GM10266 (cell line): ENCODE measurements at regions not wholly inside any gene's neighbourhood (a gene's known extent, or its start where the extent isn't known, plus 50 kb on each side); places are given as distances from the start of the nearest gene placed in this dataset.

Experiments
- DNase-seq: peaks from one replicate; pipeline ENCODE4 v3.0.0; 2012; ENCODE audit errors: extremely low spot score
- CTCF ChIP-seq: IDR thresholded peaks from 2 replicates; pipeline ENCODE4 v1.5.1; 2012; ENCODE audit warnings: mild to moderate bottlenecking, low read depth; ENCODE audit not compliant: control insufficient read depth, insufficient read depth; ENCODE audit errors: missing control alignments

DNA sequence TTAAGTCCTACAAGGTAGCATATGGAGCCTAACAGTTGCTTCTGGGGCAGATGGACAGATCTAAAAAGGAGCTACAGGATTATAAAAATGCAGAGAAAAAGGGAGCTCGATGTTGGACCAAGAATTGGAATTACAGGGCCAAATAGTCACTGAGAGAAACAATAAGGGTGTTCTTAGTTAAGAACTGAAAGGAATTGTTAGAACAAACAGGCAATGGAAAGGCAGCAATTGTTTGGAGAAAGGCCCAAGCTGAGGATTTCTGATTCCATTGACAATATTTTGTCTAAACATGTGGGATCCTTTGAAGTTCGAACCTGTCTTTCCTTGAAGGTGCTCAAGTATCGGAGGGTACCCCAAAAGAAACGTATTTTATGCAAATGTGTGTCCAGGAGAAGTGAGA, 513.6 kb upstream of the CDH8 start:
- TF ChIP-seq CTCF: no peak
- DNase-seq: no peak

GRCh38 chr16:62548095-62548494, 511.9 kb upstream of the CDH8 start:
- no peak for TF ChIP-seq CTCF
- no peak for DNase-seq

GRCh38 chr16:62546701-62547100, 510.5 kb upstream of the CDH8 start:
- DNase-seq: no peak
- TF ChIP-seq CTCF: no peak

GRCh38 chr16:62545039-62545438, 508.8 kb upstream of the CDH8 start:
- no peak for TF ChIP-seq CTCF
- DNase-seq: no peak

GRCh38 chr16:62543516-62543915, 507.3 kb upstream of the CDH8 start:
- no peak for DNase-seq
- no peak for TF ChIP-seq CTCF

DNA sequence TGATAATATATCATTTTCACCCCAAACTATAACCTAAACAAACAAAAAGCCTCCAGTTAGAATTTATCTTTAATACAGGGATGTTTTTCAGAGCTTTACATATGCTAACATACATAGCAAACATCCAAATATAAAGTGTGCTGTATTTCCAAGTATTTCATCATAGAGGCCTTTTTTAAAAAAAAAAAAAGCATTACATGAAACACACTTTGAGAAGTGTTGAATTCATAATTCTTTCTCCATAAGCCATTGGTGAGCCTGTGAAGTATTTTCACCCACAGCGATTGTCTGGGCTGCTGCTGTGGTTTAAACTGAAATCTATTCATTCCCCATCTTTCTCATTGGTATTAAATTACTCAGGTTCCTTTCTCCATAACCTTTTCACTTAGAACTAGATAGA, 503.4 kb upstream of the CDH8 start:
- DNase-seq: no peak
- TF ChIP-seq CTCF: no peak

GRCh38 chr16:62530426-62530825, 494.2 kb upstream of the CDH8 start:
- no peak for TF ChIP-seq CTCF

More at GRCh38 chr16:62530426-62530825, 494.2 kb upstream of the CDH8 start:
- no peak for DNase-seq
